IMR-90 (cell line): ENCODE measurements at regions not wholly inside any gene's neighbourhood (a gene's known extent, or its start where the extent isn't known, plus 50 kb on each side); places are given as distances from the start of the nearest gene placed in this dataset.

Experiments used
- ATAC-seq: fragments of 200-7000 bp; cut with Tn5 transposase; 2 replicates; pipeline ENCODE4 v1.9.1; 2020; ENCODE audit warnings: low read depth, mild to moderate bottlenecking, moderate library complexity
- BruUV-seq: library from RNA; stranded (reverse); fragments of 400-500 nt; replicated peaks from 2 replicates; lab custom pipeline; 2021; lab: Mats Ljungman, UMichigan
- CTCF ChIA-PET: fragments of 300-600 bp; formaldehyde crosslinking; extraction: SDS; loops from one replicate; lab custom pipeline; 2021; ENCODE audit warnings: antibody characterized with exemption; lab: Yijun Ruan, JAX
- POLR2A ChIA-PET: fragments of 300-600 bp; sonication (Branson Sonifier 250); formaldehyde crosslinking; loops from one replicate; lab custom pipeline; 2022; ENCODE audit warnings: antibody characterized with exemption; ENCODE audit not compliant: unreplicated experiment; lab: Charles Lee
- DNase-seq: peaks from one replicate; pipeline ENCODE4 v3.0.0; 2013
- H2AFZ ChIP-seq: replicated peaks from 2 replicates; pipeline ENCODE3; 2013; ENCODE audit warnings: low read length, mild to moderate bottlenecking; ENCODE audit not compliant: poor library complexity
- H2AK5ac ChIP-seq: 2 replicates; pipeline ENCODE4 v1.6.1; 2013; ENCODE audit warnings: low read depth, low read length, inconsistent platforms
- H2AK9ac ChIP-seq: replicated peaks from 2 replicates; pipeline ENCODE3; 2013; ENCODE audit warnings: mild to moderate bottlenecking, low read depth, low read length, moderate library complexity; ENCODE audit not compliant: poor library complexity
- H2BK120ac ChIP-seq: 2 replicates; pipeline ENCODE4 v1.6.1; 2013; ENCODE audit warnings: low read depth, low read length, inconsistent platforms
- H2BK15ac ChIP-seq: 3 replicates; pipeline ENCODE4 v1.6.1; 2013; ENCODE audit warnings: low read depth, low read length, inconsistent platforms
- H2BK20ac ChIP-seq: 2 replicates; pipeline ENCODE4 v1.6.1; 2013; ENCODE audit warnings: low read depth, mild to moderate bottlenecking, inconsistent platforms, low read length, moderate library complexity
- H2BK5ac ChIP-seq: 2 replicates; pipeline ENCODE4 v1.6.1; 2013; ENCODE audit warnings: mild to moderate bottlenecking, low read depth, low read length, inconsistent platforms; ENCODE audit not compliant: poor library complexity, severe bottlenecking
- H3K14ac ChIP-seq: replicated peaks from 2 replicates; pipeline ENCODE4 v1.6.1; 2013; ENCODE audit warnings: low read depth, low read length, inconsistent platforms
- H3K18ac ChIP-seq: 2 replicates; pipeline ENCODE4 v1.6.1; 2013; ENCODE audit warnings: low read depth, low read length, control low read depth
- H3K23ac ChIP-seq: 2 replicates; pipeline ENCODE4 v1.6.1; 2013; ENCODE audit warnings: low read depth, low read length, inconsistent platforms
- H3K27ac ChIP-seq: 2 replicates; pipeline ENCODE4 v1.5.1; 2013; ENCODE audit warnings: mild to moderate bottlenecking, control low read depth, low read length; ENCODE audit not compliant: insufficient read depth
- H3K27me3 ChIP-seq: 2 replicates; pipeline ENCODE4 v1.6.1; 2013; ENCODE audit warnings: low read length; ENCODE audit not compliant: control insufficient read depth, insufficient read depth
- H3K36me3 ChIP-seq: 2 replicates; pipeline ENCODE4 v1.6.1; 2013; ENCODE audit warnings: low read length, mixed read lengths; ENCODE audit not compliant: control insufficient read depth, insufficient read depth
- H3K4ac ChIP-seq: 2 replicates; pipeline ENCODE4 v1.6.1; 2013; ENCODE audit warnings: low read depth, low read length, inconsistent platforms
- H3K4me1 ChIP-seq: 2 replicates; pipeline ENCODE4 v1.6.1; 2013; ENCODE audit warnings: low read length, mixed read lengths; ENCODE audit not compliant: control insufficient read depth, insufficient read depth
- H3K4me2 ChIP-seq: 2 replicates; pipeline ENCODE4 v1.6.1; 2013; ENCODE audit warnings: low read depth, mild to moderate bottlenecking, control low read depth, low read length, moderate library complexity
- H3K4me3 ChIP-seq: 2 replicates; pipeline ENCODE4 v1.5.1; 2013; ENCODE audit warnings: low read depth, mild to moderate bottlenecking, control low read depth, low read length, moderate library complexity; ENCODE audit not compliant: insufficient read depth
- H3K56ac ChIP-seq: 2 replicates; pipeline ENCODE4 v1.6.1; 2013; ENCODE audit warnings: low read length, inconsistent platforms; ENCODE audit not compliant: insufficient read depth; ENCODE audit errors: extremely low read depth
- H3K79me1 ChIP-seq, 2 experiments: 2 replicates each; pipeline ENCODE4 v1.6.1; 2013; ENCODE audit warnings: low read length in 2 of 2, inconsistent platforms in 1 of 2, low read depth in 1 of 2
- H3K9ac ChIP-seq: 2 replicates; pipeline ENCODE4 v1.6.1; 2013; ENCODE audit warnings: low read depth, low read length, control low read depth
- H3K9me1 ChIP-seq: 2 replicates; pipeline ENCODE4 v1.6.1; 2013; ENCODE audit warnings: low read length, inconsistent platforms; ENCODE audit not compliant: insufficient read depth
- H3K9me3 ChIP-seq: 2 replicates; pipeline ENCODE4 v1.6.1; 2013; ENCODE audit warnings: low read length; ENCODE audit not compliant: control insufficient read depth, insufficient read depth
- H4K20me1 ChIP-seq: 2 replicates; pipeline ENCODE4 v1.6.1; 2013; ENCODE audit warnings: low read length, inconsistent platforms; ENCODE audit not compliant: insufficient read depth
- H4K5ac ChIP-seq: 2 replicates; pipeline ENCODE4 v1.6.1; 2013; ENCODE audit warnings: mild to moderate bottlenecking, low read depth, low read length, control low read depth
- H4K8ac ChIP-seq, 2 experiments: 2 replicates each; pipeline ENCODE4 v1.6.1; 2013; ENCODE audit warnings: low read depth in 2 of 2, low read length in 2 of 2, control low read depth in 1 of 2, inconsistent platforms in 1 of 2
- H4K91ac ChIP-seq: 2 replicates; pipeline ENCODE4 v1.6.1; 2013; ENCODE audit warnings: low read depth, low read length, inconsistent platforms; ENCODE audit not compliant: insufficient read depth
- CEBPB ChIP-seq: IDR thresholded peaks from 2 replicates; pipeline ENCODE4 v1.6.1; 2012; ENCODE audit warnings: low read depth, low read length, improper control_type of control experiment
- CHD1 ChIP-seq: IDR thresholded peaks from 2 replicates; pipeline ENCODE4 v1.6.1; 2012; ENCODE audit warnings: low read depth, low read length, improper control_type of control experiment
- FOS ChIP-seq: fragments of 150-350 bp; IDR thresholded peaks from 2 replicates; pipeline ENCODE4 v1.6.1; 2016; ENCODE audit warnings: low read depth, low read length
- RAD21 ChIP-seq: IDR thresholded peaks from 2 replicates; pipeline ENCODE4 v1.6.1; 2012; ENCODE audit warnings: low read length, improper control_type of control experiment
- WGBS, 2 experiments: methylation state at CpG; one replicate each; pipeline versions ENCODE4 v1.1.5 to v1.1.7; 2013; ENCODE audit warnings: missing lambda C conversion rate in 2 of 2; ENCODE audit not compliant: insufficient read length in 1 of 2; ENCODE audit errors: extremely low coverage in 2 of 2; 5-methylcytosine and 5-hydroxymethylcytosine counted together
- dilution Hi-C: fragments of 300-500 bp; cut with HindIII; formaldehyde crosslinking; loops from one replicate; pipeline ENCODE4 v1.14.3; 2018; ENCODE audit warnings: low sequenced_read_pairs; ENCODE audit not compliant: unreplicated experiment
- in situ Hi-C: fragments of 300-500 bp; cut with MboI; formaldehyde crosslinking; loops from 3 replicates; pipeline ENCODE4 v1.14.3; 2019; ENCODE audit warnings: low sequenced_read_pairs, inconsistent platforms, mixed read lengths
- intact Hi-C: fragments of 100-400 bp; cut with micrococcal nuclease; formaldehyde crosslinking; loops from 2 replicates; pipeline ENCODE4 v1.10.0; 2022

- intact Hi-C loops: no loop called here
These were observed 244.7 kb upstream of the POU3F1 start for GRCh38 chr1:38291336-38291735.

More at GRCh38 chr1:38291336-38291735, 244.7 kb upstream of the POU3F1 start:
- Histone ChIP-seq H2BK120ac (no peak overlapping the region), H3K23ac (no peak overlapping the region), H3K36me3 (no peaks in the 10 kb centered on the region), H3K4me3 (no peak overlapping the region), H4K8ac (no peak overlapping the region), H4K20me1 (no peaks in the 10 kb centered on the region), H2BK20ac (no peak overlapping the region), H3K79me1 (no peaks in the 10 kb centered on the region), H3K9me1 (no peaks in the 10 kb centered on the region), H4K91ac (no peak overlapping the region), H3K14ac (no peak overlapping the region), H3K4ac (no peak overlapping the region), H3K18ac (no peak overlapping the region), H2AFZ (no peak overlapping the region), H3K9me3 (no peaks in the 10 kb centered on the region), H4K5ac (no peak overlapping the region), H3K4me2 (no peak overlapping the region), H2BK5ac (no peak overlapping the region), H2AK9ac (no peak overlapping the region), H3K27ac (no peak overlapping the region), H3K27me3 (0 out of 2 replicates have a peak, but pooled peaks cover 3% of the 10 kb centered on the region), H3K9ac (no peak overlapping the region), H2AK5ac (no peak overlapping the region), H2BK15ac (no peak overlapping the region), H3K4me1 (no peaks in the 10 kb centered on the region), H3K56ac (no peak overlapping the region)
- DNase-seq (no peak), ATAC-seq (no peak)
- dilution Hi-C loops: no loop called here
- ChIA-PET POLR2A (no interaction called here), CTCF (no interaction called here)
- BruUV-seq: no TSS peak
- in situ Hi-C loops: no loop called here
- WGBS, 2 experiments: 20% methylated on average over 1 of the region's 3 CpGs; no CpG with 5 or more reads in 1 of the 2 experiments
- no peak for TF ChIP-seq FOS
- no peak for TF ChIP-seq RAD21
- TF ChIP-seq CEBPB: no peak
- TF ChIP-seq CHD1: no peak
